GM13977 (cell line): ENCODE measurements at regions not wholly inside any gene's neighbourhood (a gene's known extent, or its start where the extent isn't known, plus 50 kb on each side); places are given as distances from the start of the nearest gene placed in this dataset.

Experiments used
- DNase-seq: peaks from one replicate; pipeline ENCODE4 v3.0.0; 2012; ENCODE audit warnings: low spot score
- in situ Hi-C: fragments of 300-500 bp; cut with MboI; formaldehyde crosslinking; loops from one replicate; pipeline ENCODE4 v1.12.0; 2022; ENCODE audit warnings: low sequenced_read_pairs, low pct_unique_long_range_greater_than_20kb, mixed read lengths, inconsistent platforms; ENCODE audit not compliant: unreplicated experiment
- TF ChIP-seq, protein P1 (sequence below): IDR thresholded peaks from 2 replicates; pipeline ENCODE4 v1.5.1; 2012; ENCODE audit warnings: mild to moderate bottlenecking, control low read depth; ENCODE audit not compliant: insufficient read depth; ENCODE audit errors: extremely low read depth, missing control alignments

DNA sequence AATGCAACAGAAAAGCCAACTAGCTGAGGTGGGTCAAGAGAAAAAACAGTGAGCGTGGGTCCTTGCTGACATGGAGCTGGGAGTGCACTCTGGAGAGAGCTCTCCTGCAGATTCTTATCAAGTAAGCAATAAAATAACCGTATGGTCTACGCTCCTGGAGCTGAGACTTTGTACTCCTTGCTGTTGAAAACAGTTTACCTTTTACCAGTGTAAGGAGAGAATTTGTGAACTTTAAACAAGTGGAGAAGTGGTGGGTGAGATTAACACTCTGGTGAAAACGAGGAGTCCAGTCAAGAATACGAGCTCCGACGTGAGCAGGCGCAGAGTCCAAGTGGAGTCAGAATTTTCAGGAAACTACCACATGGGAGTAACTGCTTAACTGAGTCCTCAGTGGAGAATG lies 156.1 kb upstream of the ERCC6L2 start:
- TF ChIP-seq, protein P1, sequence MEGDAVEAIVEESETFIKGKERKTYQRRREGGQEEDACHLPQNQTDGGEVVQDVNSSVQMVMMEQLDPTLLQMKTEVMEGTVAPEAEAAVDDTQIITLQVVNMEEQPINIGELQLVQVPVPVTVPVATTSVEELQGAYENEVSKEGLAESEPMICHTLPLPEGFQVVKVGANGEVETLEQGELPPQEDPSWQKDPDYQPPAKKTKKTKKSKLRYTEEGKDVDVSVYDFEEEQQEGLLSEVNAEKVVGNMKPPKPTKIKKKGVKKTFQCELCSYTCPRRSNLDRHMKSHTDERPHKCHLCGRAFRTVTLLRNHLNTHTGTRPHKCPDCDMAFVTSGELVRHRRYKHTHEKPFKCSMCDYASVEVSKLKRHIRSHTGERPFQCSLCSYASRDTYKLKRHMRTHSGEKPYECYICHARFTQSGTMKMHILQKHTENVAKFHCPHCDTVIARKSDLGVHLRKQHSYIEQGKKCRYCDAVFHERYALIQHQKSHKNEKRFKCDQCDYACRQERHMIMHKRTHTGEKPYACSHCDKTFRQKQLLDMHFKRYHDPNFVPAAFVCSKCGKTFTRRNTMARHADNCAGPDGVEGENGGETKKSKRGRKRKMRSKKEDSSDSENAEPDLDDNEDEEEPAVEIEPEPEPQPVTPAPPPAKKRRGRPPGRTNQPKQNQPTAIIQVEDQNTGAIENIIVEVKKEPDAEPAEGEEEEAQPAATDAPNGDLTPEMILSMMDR, result no peak
- DNase-seq, result no peak
- in situ Hi-C loops, result no loop called here

DNA sequence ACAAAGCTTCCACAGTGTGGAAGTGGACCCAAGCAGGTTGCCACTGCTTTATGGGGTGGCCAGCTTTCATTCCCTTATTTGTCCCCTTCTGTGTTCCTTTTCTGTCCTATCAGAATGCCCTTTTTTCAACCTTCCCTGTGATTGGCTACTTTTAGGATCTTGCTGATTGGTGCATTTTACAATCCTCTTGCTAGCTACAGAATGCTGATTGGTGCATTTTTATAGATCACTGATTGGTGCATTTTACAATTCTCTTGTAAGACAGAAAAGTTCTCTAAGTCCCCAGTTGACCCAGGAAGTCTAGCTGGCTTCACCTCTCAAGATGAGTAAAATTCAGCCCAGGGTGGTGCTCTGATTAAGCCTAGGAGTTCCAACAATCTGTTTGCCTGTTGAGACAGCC lies 157.2 kb upstream of the ERCC6L2 start:
- DNase-seq, result no peak
- TF ChIP-seq, protein P1, result no peak
- in situ Hi-C loops, result no loop called here

DNA sequence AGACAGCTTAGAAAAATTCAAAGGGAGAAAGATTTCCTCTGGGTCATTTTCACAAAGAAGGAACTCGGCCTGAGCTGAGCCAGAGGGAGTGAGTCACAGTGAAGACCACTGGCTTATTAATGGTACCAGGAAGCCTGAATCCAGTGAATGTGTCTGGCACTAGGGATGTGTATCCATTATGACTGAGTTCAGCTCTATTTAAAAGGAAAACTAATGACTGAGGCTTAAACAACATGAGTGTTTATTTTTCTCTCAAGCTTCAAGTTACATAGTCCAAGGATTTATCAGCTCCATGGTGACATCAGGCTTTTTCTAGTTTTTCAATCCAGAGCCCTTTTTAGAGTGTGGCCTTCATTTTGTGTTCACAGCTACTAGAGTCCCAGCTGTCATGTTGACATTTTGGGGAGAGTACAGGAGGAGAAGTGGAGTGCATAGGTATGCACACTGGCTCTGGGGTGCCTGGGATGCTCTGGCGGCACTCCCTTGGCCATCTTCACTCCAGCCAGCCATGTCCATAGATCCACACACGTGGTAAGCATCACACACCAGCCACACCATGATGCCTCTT lies 159.5 kb upstream of the ERCC6L2 start:
- in situ Hi-C loops, result no loop called here
- no peak for DNase-seq
- TF ChIP-seq, protein P1, result no peak

DNA sequence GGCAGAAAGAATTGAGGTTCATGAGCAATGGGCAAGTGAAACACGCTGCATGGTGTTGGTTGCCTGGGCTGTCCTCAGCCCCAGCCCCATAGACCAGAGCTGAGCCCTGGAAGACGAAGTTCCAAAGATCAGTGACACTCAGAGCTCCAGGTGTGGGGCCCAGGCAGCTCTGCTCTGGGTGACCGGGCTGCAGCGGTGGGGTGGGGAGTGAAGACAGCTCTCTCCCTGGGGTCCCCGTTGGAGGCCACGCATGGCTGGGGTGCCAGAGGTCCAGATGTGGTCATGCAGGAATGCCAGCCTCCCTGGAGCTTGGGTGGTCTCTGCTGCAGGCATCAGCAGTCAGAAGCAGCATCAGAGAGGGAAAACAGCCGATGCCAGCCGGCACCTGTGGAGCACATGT lies 165.0 kb upstream of the ERCC6L2 start:
- in situ Hi-C loops, result no loop called here
- no peak for DNase-seq
- TF ChIP-seq, protein P1, result no peak

DNA sequence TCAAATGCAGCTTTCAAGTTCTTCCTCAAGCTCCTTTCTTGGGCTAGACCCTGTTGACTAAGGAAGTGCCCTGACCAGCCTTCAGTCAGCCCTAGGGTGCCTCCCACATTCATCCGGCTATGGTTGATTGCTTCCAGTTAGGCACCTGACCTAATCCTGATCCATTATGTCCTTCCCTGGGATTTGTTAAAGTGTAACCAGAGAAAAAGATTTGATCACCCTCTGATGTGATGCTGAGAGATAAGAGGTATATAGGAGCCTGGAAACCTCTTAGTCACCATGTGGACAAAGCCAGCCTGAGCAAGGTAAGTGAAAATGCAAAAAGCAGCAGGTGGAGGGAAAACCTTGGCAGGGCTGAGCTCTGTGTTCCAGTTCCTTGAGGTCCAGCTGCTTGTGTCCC lies 178.8 kb upstream of the ERCC6L2 start:
- no peak for DNase-seq
- TF ChIP-seq, protein P1, result no peak
- in situ Hi-C loops, result no loop called here

DNA sequence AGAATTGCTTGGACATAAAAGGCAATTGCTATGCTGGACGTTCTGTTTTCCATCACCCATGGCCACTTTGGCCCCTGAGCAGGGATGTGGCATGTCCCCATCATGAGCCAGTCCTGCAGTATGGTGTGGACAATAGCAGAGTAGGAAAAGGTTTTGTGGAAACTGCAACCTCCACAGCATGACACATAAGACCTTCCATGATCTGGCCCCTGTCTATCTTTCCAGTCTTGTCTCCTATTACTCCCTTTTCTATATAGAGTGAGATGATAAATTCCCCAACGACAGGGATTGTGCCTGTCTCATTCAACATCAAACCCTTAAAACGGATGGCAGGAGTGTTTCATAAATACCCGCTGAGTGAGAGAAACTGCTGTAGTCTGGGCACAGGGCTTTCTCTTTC lies 174.7 kb upstream of the PTCH1 start:
- no peak for DNase-seq
- TF ChIP-seq, protein P1, result no peak
- in situ Hi-C loops, result no loop called here

DNA sequence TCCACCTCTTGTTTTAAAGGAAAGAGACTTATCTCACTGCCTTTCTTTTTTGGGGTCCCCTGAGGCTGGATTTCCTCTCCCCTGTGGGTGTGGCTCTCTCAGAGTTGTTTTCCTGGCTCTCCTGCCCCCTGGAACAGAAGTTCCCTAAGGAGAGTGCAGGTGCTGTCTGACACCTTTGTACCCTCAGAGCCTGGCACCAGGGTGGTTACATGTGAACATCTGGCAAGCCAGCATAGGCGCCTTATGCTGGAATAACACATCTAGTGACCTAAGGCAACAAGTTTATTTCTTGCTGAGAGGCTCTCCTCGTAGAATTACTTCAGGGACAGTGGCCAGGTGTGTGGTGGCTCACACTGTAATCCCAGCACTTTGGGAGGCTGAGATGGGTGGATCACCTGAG lies 172.9 kb upstream of the PTCH1 start:
- in situ Hi-C loops, result no loop called here

More for the DNA sequence above, 172.9 kb upstream of the PTCH1 start:
- TF ChIP-seq, protein P1, result no peak
- DNase-seq, result no peak
